CD4-positive, alpha-beta T cell treated with Interleukin-6 at 100 ng/mL for 8 hours (primary cell): ENCODE measurements at regions not wholly inside any gene's neighbourhood (a gene's known extent, or its start where the extent isn't known, plus 50 kb on each side); places are given as distances from the start of the nearest gene placed in this dataset.
"Not testable (repeated sequence)": the region's sequence is repeated elsewhere in the genome, so short reads cannot be mapped to it uniquely, and the experiment has no call there.

Source experiments
- DNase-seq: peaks from one replicate; pipeline ENCODE4 v3.0.0-alpha.2; 2020; ENCODE audit warnings: mixed read lengths, low spot score

GRCh38 chr17:30584810-30585209 is 107.6 kb downstream of the GOSR1 start:
- DNase-seq: no peak

- DNase-seq: no peak
These were observed 103.7 kb downstream of the GOSR1 start for GRCh38 chr17:30580916-30581315.

- no peak for DNase-seq
These were observed 102.6 kb downstream of the GOSR1 start for GRCh38 chr17:30579610-30580315.

GRCh38 chr17:30578015-30578717 is 101.0 kb downstream of the GOSR1 start:
- DNase-seq: not testable (repeated sequence)
